ENCODE measurements at regions not wholly inside any gene's neighbourhood (a gene's known extent, or its start where the extent isn't known, plus 50 kb on each side); places are given as distances from the start of the nearest gene placed in this dataset.

GRCh38 chr12:98221243-98221808 lies 294.1 kb upstream of the TMPO start:
- ChIA-PET CTCF (no interaction called here), POLR2A (no interaction called here)
- ATAC-seq (no peak), DNase-seq (no peak)
- peaks cover 2% of the 10 kb centered on the region for H3K27me3 Mint-ChIP-seq (ENCODE audit: low read depth)
- H3K27ac Mint-ChIP-seq = no peak overlapping the region
- H3K4me1 Mint-ChIP-seq (ENCODE audit: low read depth) = no peaks in the 10 kb centered on the region
- no peaks in the 10 kb centered on the region for H3K36me3 Mint-ChIP-seq (ENCODE audit: low read depth)
- H3K9me3 Mint-ChIP-seq (ENCODE audit: insufficient read depth) = no peaks in the 10 kb centered on the region
- H3K4me3 Mint-ChIP-seq = no peak overlapping the region

- no peak overlapping the region for H3K4me3 Mint-ChIP-seq
- DNase-seq = no peak
- H3K27me3 Mint-ChIP-seq (ENCODE audit: low read depth) = peaks cover 2% of the 10 kb centered on the region
- POLR2A ChIA-PET = no interaction called here
- H3K36me3 Mint-ChIP-seq (ENCODE audit: low read depth) = no peaks in the 10 kb centered on the region
- no peaks in the 10 kb centered on the region for H3K9me3 Mint-ChIP-seq (ENCODE audit: insufficient read depth)
- H3K4me1 Mint-ChIP-seq (ENCODE audit: low read depth) = no peaks in the 10 kb centered on the region
- no peak overlapping the region for H3K27ac Mint-ChIP-seq
- ATAC-seq = no peak
- CTCF ChIA-PET = no interaction called here
These were observed 293.3 kb upstream of the TMPO start for GRCh38 chr12:98222135-98222534.

- ChIA-PET POLR2A (no interaction called here), CTCF (interaction anchor here (0.7 kb wide), 1 partner anchor 152 kb away, joined by 3 read pairs; no protein-coding TSS in a partner anchor)
- no peak overlapping the region for H3K4me3 Mint-ChIP-seq
- no peak overlapping the region for H3K27ac Mint-ChIP-seq
- ATAC-seq (no peak), DNase-seq (no peak)
- H3K9me3 Mint-ChIP-seq (ENCODE audit: insufficient read depth) = no peaks in the 10 kb centered on the region
- peaks cover 2% of the 10 kb centered on the region for H3K27me3 Mint-ChIP-seq (ENCODE audit: low read depth)
- no peaks in the 10 kb centered on the region for H3K36me3 Mint-ChIP-seq (ENCODE audit: low read depth)
- no peaks in the 10 kb centered on the region for H3K4me1 Mint-ChIP-seq (ENCODE audit: low read depth)
These were observed 290.7 kb upstream of the TMPO start for GRCh38 chr12:98224584-98225221.

- no peak overlapping the region for H3K27ac Mint-ChIP-seq
- H3K9me3 Mint-ChIP-seq (ENCODE audit: insufficient read depth) = no peaks in the 10 kb centered on the region
- no peaks in the 10 kb centered on the region for H3K36me3 Mint-ChIP-seq (ENCODE audit: low read depth)
- ChIA-PET POLR2A (no interaction called here), CTCF (interaction anchor here (1.1 to 1.9 kb wide), 6 partner anchors 17 to 173 kb away, joined by 3 to 8 read pairs (median 3); no protein-coding TSS in a partner anchor)
- no peak for ATAC-seq
- no peak for DNase-seq
- no peak overlapping the region for H3K4me3 Mint-ChIP-seq
- H3K4me1 Mint-ChIP-seq (ENCODE audit: low read depth) = no peaks in the 10 kb centered on the region
- no peaks in the 10 kb centered on the region for H3K27me3 Mint-ChIP-seq (ENCODE audit: low read depth)
These were observed 288.2 kb upstream of the TMPO start for GRCh38 chr12:98227162-98227561.

- Mint-ChIP-seq H3K36me3 (ENCODE audit: low read depth) (no peaks in the 10 kb centered on the region), H3K4me3 (no peak overlapping the region), H3K9me3 (ENCODE audit: insufficient read depth) (no peaks in the 10 kb centered on the region), H3K27me3 (ENCODE audit: low read depth) (peaks cover 2% of the 10 kb centered on the region), H3K4me1 (ENCODE audit: low read depth) (no peaks in the 10 kb centered on the region), H3K27ac (no peak overlapping the region)
- ATAC-seq = no peak
- no peak for DNase-seq
- POLR2A ChIA-PET = no interaction called here
- CTCF ChIA-PET = no interaction called here
These were observed 286.5 kb upstream of the TMPO start for GRCh38 chr12:98228683-98229539.

GRCh38 chr12:98229540-98229924 lies 285.9 kb upstream of the TMPO start:
- Mint-ChIP-seq H3K9me3 (ENCODE audit: insufficient read depth) (no peaks in the 10 kb centered on the region), H3K27me3 (ENCODE audit: low read depth) (peaks cover 2% of the 10 kb centered on the region), H3K27ac (no peak overlapping the region), H3K4me1 (ENCODE audit: low read depth) (no peaks in the 10 kb centered on the region), H3K36me3 (ENCODE audit: low read depth) (no peaks in the 10 kb centered on the region), H3K4me3 (no peak overlapping the region)
- DNase-seq = no peak
- no peak for ATAC-seq
- ChIA-PET CTCF (no interaction called here), POLR2A (no interaction called here)

- Mint-ChIP-seq H3K9me3 (ENCODE audit: insufficient read depth) (no peaks in the 10 kb centered on the region), H3K4me3 (no peak overlapping the region), H3K27me3 (ENCODE audit: low read depth) (peaks cover 3% of the 10 kb centered on the region), H3K27ac (no peak overlapping the region), H3K4me1 (ENCODE audit: low read depth) (no peaks in the 10 kb centered on the region), H3K36me3 (ENCODE audit: low read depth) (no peaks in the 10 kb centered on the region)
- no peak for ATAC-seq
- no peak for DNase-seq
- ChIA-PET POLR2A (no interaction called here), CTCF (no interaction called here)
These were observed 282.5 kb upstream of the TMPO start for GRCh38 chr12:98232753-98233390.

- DNase-seq (no peak), ATAC-seq (no peak)
- no peak overlapping the region for H3K4me3 Mint-ChIP-seq
- ChIA-PET POLR2A (no interaction called here), CTCF (no interaction called here)
- H3K9me3 Mint-ChIP-seq (ENCODE audit: insufficient read depth) = no peaks in the 10 kb centered on the region
- H3K36me3 Mint-ChIP-seq (ENCODE audit: low read depth) = no peaks in the 10 kb centered on the region
- no peak overlapping the region for H3K27ac Mint-ChIP-seq
- no peaks in the 10 kb centered on the region for H3K4me1 Mint-ChIP-seq (ENCODE audit: low read depth)
- H3K27me3 Mint-ChIP-seq (ENCODE audit: low read depth) = peaks cover 3% of the 10 kb centered on the region
These were observed 280.1 kb upstream of the TMPO start for GRCh38 chr12:98235301-98235700.

GRCh38 chr12:98238515-98239130 lies 276.8 kb upstream of the TMPO start:
- H3K9me3 Mint-ChIP-seq (ENCODE audit: insufficient read depth) = no peaks in the 10 kb centered on the region
- no peak overlapping the region for H3K27ac Mint-ChIP-seq
- POLR2A ChIA-PET = no interaction called here
- no peaks in the 10 kb centered on the region for H3K4me1 Mint-ChIP-seq (ENCODE audit: low read depth)
- no peak overlapping the region for H3K4me3 Mint-ChIP-seq
- ATAC-seq (no peak), DNase-seq (no peak)
- no peaks in the 10 kb centered on the region for H3K36me3 Mint-ChIP-seq (ENCODE audit: low read depth)
- CTCF ChIA-PET = no interaction called here
- peaks cover 1% of the 10 kb centered on the region for H3K27me3 Mint-ChIP-seq (ENCODE audit: low read depth)

GRCh38 chr12:98243190-98243589 lies 272.2 kb upstream of the TMPO start:
- H3K27ac Mint-ChIP-seq = no peak overlapping the region
- no peak for DNase-seq
- ChIA-PET CTCF (interaction anchor here (0.5 kb wide), 1 partner anchor 112 kb away, joined by 3 read pairs; no protein-coding TSS in a partner anchor), POLR2A (no interaction called here)
- peaks cover 6% of the 10 kb centered on the region for H3K27me3 Mint-ChIP-seq (ENCODE audit: low read depth)
- no peaks in the 10 kb centered on the region for H3K4me1 Mint-ChIP-seq (ENCODE audit: low read depth)
- H3K36me3 Mint-ChIP-seq (ENCODE audit: low read depth) = no peaks in the 10 kb centered on the region
- no peak for ATAC-seq
- no peak overlapping the region for H3K4me3 Mint-ChIP-seq
- H3K9me3 Mint-ChIP-seq (ENCODE audit: insufficient read depth) = no peaks in the 10 kb centered on the region

- no peaks in the 10 kb centered on the region for H3K4me1 Mint-ChIP-seq (ENCODE audit: low read depth)
- ATAC-seq = no peak
- H3K27me3 Mint-ChIP-seq (ENCODE audit: low read depth) = peaks cover 6% of the 10 kb centered on the region
- ChIA-PET POLR2A (no interaction called here), CTCF (interaction anchor here (0.9 kb wide), 1 partner anchor 17 kb away, joined by 3 read pairs; no protein-coding TSS in a partner anchor)
- no peaks in the 10 kb centered on the region for H3K36me3 Mint-ChIP-seq (ENCODE audit: low read depth)
- H3K9me3 Mint-ChIP-seq (ENCODE audit: insufficient read depth) = no peaks in the 10 kb centered on the region
- H3K4me3 Mint-ChIP-seq = no peak overlapping the region
- no peak overlapping the region for H3K27ac Mint-ChIP-seq
- DNase-seq = no peak
These were observed 271.3 kb upstream of the TMPO start for GRCh38 chr12:98244136-98244535.
